ENCODE measurements at regions not wholly inside any gene's neighbourhood (a gene's known extent, or its start where the extent isn't known, plus 50 kb on each side); places are given as distances from the start of the nearest gene placed in this dataset.

DNA sequence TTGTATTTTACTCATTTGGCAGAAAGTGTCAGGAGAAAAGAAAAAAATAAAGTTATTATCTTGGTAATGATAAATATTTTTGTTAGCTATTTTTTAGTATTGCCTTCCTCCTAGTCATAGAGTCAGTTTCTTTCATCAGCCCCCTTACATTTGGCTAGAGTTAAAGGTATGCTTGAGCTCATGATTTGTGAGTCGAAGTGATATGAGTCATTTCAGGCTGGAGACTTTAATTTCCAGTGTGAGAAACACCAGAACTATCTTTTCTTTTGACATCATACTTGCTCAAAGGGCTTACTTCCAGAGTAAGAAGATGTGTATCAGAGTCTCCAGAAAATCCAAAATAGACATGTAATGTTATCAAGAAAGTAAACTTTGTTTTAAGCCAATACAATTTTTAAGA is 746.7 kb upstream of the TYRP1 start:
- H3K27me3 ChIP-seq: no peaks in the 10 kb centered on the region
- no peak overlapping the region for H3K27ac ChIP-seq
- H3K4me3 ChIP-seq: no peak overlapping the region
- H3K36me3 ChIP-seq: no peaks in the 10 kb centered on the region
- H3K4me1 ChIP-seq: no peaks in the 10 kb centered on the region
- TF ChIP-seq, protein P1, sequence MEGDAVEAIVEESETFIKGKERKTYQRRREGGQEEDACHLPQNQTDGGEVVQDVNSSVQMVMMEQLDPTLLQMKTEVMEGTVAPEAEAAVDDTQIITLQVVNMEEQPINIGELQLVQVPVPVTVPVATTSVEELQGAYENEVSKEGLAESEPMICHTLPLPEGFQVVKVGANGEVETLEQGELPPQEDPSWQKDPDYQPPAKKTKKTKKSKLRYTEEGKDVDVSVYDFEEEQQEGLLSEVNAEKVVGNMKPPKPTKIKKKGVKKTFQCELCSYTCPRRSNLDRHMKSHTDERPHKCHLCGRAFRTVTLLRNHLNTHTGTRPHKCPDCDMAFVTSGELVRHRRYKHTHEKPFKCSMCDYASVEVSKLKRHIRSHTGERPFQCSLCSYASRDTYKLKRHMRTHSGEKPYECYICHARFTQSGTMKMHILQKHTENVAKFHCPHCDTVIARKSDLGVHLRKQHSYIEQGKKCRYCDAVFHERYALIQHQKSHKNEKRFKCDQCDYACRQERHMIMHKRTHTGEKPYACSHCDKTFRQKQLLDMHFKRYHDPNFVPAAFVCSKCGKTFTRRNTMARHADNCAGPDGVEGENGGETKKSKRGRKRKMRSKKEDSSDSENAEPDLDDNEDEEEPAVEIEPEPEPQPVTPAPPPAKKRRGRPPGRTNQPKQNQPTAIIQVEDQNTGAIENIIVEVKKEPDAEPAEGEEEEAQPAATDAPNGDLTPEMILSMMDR (IDR thresholded peaks at IDR 0.05): no peak
- H3K9me3 ChIP-seq: no peaks in the 10 kb centered on the region
- no peak for DNase-seq
- intact Hi-C loops (cut with DNase I; ENCODE audit: low total_unique reads): no loop called here

DNA sequence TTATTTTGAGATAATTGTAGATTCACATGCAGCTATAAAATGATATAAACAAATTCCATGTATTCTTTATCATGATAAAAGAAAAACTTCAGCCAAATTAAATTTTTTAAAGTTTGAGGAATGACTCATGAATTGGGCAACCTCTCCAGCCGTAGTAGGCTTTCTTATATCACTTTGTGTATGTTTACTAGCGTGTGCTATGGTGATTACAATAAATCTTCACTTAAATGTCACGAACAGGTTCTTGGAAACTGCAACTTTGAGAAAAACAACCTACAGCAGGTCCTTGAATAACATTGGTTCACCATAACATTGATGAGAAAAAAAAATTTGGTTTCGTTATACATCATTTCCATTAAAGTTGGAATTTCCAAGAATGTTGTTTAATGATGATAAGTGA is 730.9 kb upstream of the TYRP1 start:
- Histone ChIP-seq H3K27ac (no peak overlapping the region), H3K27me3 (no peaks in the 10 kb centered on the region), H3K9me3 (peaks cover 0 to 4% (median 0%) of the 10 kb centered on the region in 3 donors), H3K36me3 (no peaks in the 10 kb centered on the region), H3K4me1 (no peaks in the 10 kb centered on the region), H3K4me3 (no peak overlapping the region)
- intact Hi-C loops (cut with DNase I; ENCODE audit: low total_unique reads): no loop called here
- no peak for DNase-seq
- TF ChIP-seq, protein P1 (IDR thresholded peaks at IDR 0.05): no peak

DNA sequence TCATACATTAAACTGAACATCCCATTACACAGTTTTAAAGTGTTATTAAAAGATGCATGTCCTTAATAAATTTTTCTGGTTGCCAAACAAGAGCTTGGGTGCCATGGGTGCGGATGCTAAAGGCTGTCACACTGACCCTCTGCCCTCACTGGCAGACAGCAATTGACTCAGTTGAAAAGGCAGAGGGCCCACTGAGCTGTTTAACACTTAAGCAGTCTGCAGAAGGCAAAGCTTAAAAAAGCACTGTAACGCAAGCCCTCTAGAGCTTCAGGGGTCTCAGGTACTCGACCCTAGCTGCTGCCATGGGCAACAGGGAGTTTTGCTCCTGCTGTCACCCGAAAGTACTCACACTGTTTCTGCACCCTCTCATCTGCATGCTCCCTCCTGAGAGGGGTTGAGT is 726.4 kb upstream of the TYRP1 start:
- Histone ChIP-seq H3K4me3 (no peak overlapping the region), H3K4me1 (no peaks in the 10 kb centered on the region), H3K27ac (no peak overlapping the region), H3K27me3 (no peaks in the 10 kb centered on the region), H3K36me3 (no peaks in the 10 kb centered on the region), H3K9me3 (no peaks in the 10 kb centered on the region)
- TF ChIP-seq, protein P1 (IDR thresholded peaks at IDR 0.05): no peak
- no peak for DNase-seq
- intact Hi-C loops (cut with DNase I; ENCODE audit: low total_unique reads): no loop called here

DNA sequence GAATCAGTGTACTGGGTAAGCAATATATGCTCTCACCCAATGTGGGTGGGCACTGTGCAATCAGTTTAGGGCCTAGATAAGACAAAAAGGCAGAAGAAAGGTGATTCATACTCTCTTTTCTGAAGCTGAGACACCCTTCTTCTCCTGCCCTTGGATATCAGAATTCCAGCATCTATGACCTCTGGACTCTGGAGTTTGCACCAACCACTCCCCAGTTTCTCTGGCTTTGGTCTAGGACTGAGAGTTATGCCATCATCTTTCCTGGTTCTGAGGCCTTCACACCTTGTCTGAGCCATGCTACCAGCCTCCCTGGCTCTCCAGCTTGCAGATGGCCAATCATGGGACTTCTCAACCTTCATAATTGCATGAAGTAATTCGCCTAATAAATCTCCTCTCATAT is 724.6 kb upstream of the TYRP1 start:
- no peak overlapping the region for H3K4me3 ChIP-seq
- intact Hi-C loops (cut with DNase I; ENCODE audit: low total_unique reads): no loop called here
- H3K4me1 ChIP-seq: no peaks in the 10 kb centered on the region
- no peak for DNase-seq
- TF ChIP-seq, protein P1 (IDR thresholded peaks at IDR 0.05): no peak
- no peaks in the 10 kb centered on the region for H3K9me3 ChIP-seq
- no peak overlapping the region for H3K27ac ChIP-seq
- H3K27me3 ChIP-seq: no peaks in the 10 kb centered on the region
- H3K36me3 ChIP-seq: no peaks in the 10 kb centered on the region

DNA sequence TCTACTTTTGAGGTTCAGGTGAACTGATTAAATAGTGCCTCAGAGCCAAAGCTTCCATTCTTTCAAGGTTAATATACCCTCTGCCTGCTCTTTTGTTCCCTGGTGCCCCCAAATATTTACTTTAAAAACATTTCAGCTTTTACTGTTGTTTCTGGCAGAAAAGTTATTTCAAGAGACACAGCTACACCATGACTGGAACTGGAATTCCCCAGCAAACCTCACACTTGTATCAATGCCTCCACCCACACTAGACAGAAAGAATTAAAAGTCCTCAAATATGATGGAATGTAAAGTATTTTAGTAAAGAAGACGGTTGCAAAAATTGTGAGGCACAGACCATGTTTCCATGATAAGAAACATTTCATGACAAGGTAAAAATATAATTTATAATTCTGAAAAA is 720.2 kb upstream of the TYRP1 start:
- Histone ChIP-seq H3K27ac (no peak overlapping the region), H3K4me1 (no peaks in the 10 kb centered on the region), H3K36me3 (no peaks in the 10 kb centered on the region), H3K27me3 (no peaks in the 10 kb centered on the region), H3K4me3 (no peak overlapping the region), H3K9me3 (no peaks in the 10 kb centered on the region)
- intact Hi-C loops (cut with DNase I; ENCODE audit: low total_unique reads): no loop called here
- DNase-seq: no peak
- TF ChIP-seq, protein P1 (IDR thresholded peaks at IDR 0.05): no peak

DNA sequence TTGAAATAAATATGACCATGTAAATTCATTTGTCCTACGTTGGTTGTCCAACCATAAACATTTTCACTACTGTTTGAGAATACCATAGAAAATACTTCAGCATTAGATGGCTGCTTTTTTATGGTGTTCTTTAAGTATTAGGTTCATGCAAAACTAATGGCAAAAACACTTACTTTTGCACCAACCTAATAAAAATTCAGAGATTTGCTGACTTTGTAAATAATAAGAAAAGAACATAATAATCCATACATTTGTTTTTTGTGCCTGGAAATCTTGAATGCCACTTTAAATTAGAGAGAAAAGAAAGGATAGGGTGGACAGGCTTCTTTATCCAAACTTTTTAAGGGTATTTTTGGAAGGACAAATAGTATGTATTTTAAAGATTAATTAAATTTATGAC is 719.7 kb upstream of the TYRP1 start:
- Histone ChIP-seq H3K36me3 (no peaks in the 10 kb centered on the region), H3K4me1 (no peaks in the 10 kb centered on the region), H3K9me3 (no peaks in the 10 kb centered on the region), H3K27ac (no peak overlapping the region), H3K27me3 (no peaks in the 10 kb centered on the region), H3K4me3 (no peak overlapping the region)
- TF ChIP-seq, protein P1 (IDR thresholded peaks at IDR 0.05): no peak
- DNase-seq: no peak
- intact Hi-C loops (cut with DNase I; ENCODE audit: low total_unique reads): no loop called here

Data from tibial artery (tissue), 4 donors.